GM12891 (cell line): ENCODE measurements at regions not wholly inside any gene's neighbourhood (a gene's known extent, or its start where the extent isn't known, plus 50 kb on each side); places are given as distances from the start of the nearest gene placed in this dataset.
"Not testable (repeated sequence)": the region's sequence is repeated elsewhere in the genome, so short reads cannot be mapped to it uniquely, and the experiment has no call there.

Experiments
- DNase-seq: peaks from one replicate; pipeline ENCODE4 v3.0.0; 2011; ENCODE audit warnings: low spot score; ENCODE audit not compliant: insufficient read length
- FAIRE-seq: peaks from 2 replicates; lab custom pipeline; 2011; peaks lifted over from hg19 to GRCh38; lab: Jason Lieb, UNC
- PAX5 ChIP-seq: IDR thresholded peaks from 2 replicates; pipeline ENCODE4 v1.6.1; 2011; ENCODE audit warnings: low read length, moderate library complexity, mild to moderate bottlenecking; ENCODE audit not compliant: insufficient read depth, severe bottlenecking
- POLR2A ChIP-seq: IDR thresholded peaks from 2 replicates; pipeline ENCODE4 v1.6.1; 2011; ENCODE audit warnings: low read depth, low read length, control low read depth
- POLR2AphosphoS5 ChIP-seq: IDR thresholded peaks from 2 replicates; pipeline ENCODE4 v1.6.1; 2011; ENCODE audit warnings: low read depth, low read length, control low read depth
- POU2F2 ChIP-seq: IDR thresholded peaks from 2 replicates; pipeline ENCODE4 v1.6.1; 2011; ENCODE audit warnings: low read depth, mild to moderate bottlenecking, control low read depth, low read length, moderate library complexity
- SPI1 ChIP-seq: IDR thresholded peaks from 2 replicates; pipeline ENCODE4 v1.6.1; 2011; ENCODE audit warnings: low read depth, low read length, control low read depth
- TAF1 ChIP-seq: IDR thresholded peaks from 2 replicates; pipeline ENCODE4 v1.6.1; 2011; ENCODE audit warnings: low read depth, low read length, control low read depth

- FAIRE-seq (no peak), DNase-seq (no peak)
- no peak for TF ChIP-seq SPI1
- TF ChIP-seq TAF1, result no peak
- TF ChIP-seq PAX5, result no peak
- TF ChIP-seq POLR2AphosphoS5, result no peak
- TF ChIP-seq POU2F2, result no peak
- TF ChIP-seq POLR2A, result no peak
Measured at GRCh38 chr16:59634004-59634579, 900.0 kb upstream of the GOT2 start.

GRCh38 chr16:59632276-59632855, 898.2 kb upstream of the GOT2 start:
- TF ChIP-seq TAF1 (no peak), POLR2AphosphoS5 (no peak), SPI1 (no peak), PAX5 (no peak), POLR2A (no peak), POU2F2 (no peak)
- DNase-seq (no peak), FAIRE-seq (no peak)

GRCh38 chr16:59624381-59624780, 890.3 kb upstream of the GOT2 start:
- not testable (repeated sequence) for FAIRE-seq, DNase-seq

GRCh38 chr16:59614466-59615240, 880.5 kb upstream of the GOT2 start:
- TF ChIP-seq POU2F2 (no peak), POLR2AphosphoS5 (no peak), POLR2A (no peak), SPI1 (no peak), TAF1 (no peak), PAX5 (no peak)
- DNase-seq, result no peak
- no peak for FAIRE-seq

GRCh38 chr16:59612910-59613620, 878.9 kb upstream of the GOT2 start:
- not testable (repeated sequence) for FAIRE-seq, DNase-seq

- no peak for DNase-seq
- FAIRE-seq, result no peak
Measured at GRCh38 chr16:59612094-59612493, 878.0 kb upstream of the GOT2 start.

GRCh38 chr16:59611556-59611955, 877.4 kb upstream of the GOT2 start:
- no peak for TF ChIP-seq TAF1
- no peak for FAIRE-seq
- DNase-seq, result no peak

More at GRCh38 chr16:59612094-59612493, 878.0 kb upstream of the GOT2 start:
- TF ChIP-seq SPI1 (no peak), POLR2AphosphoS5 (no peak), POLR2A (no peak), PAX5 (no peak), TAF1 (no peak), POU2F2 (no peak)

GRCh38 chr16:59605706-59606105, 871.6 kb upstream of the GOT2 start:
- DNase-seq, result no peak
- FAIRE-seq, result no peak
- no peak for TF ChIP-seq PAX5
- TF ChIP-seq SPI1, result no peak
- no peak for TF ChIP-seq POLR2AphosphoS5
- no peak for TF ChIP-seq TAF1
- TF ChIP-seq POU2F2, result no peak
- no peak for TF ChIP-seq POLR2A

- TF ChIP-seq POLR2A (no peak), SPI1 (no peak), PAX5 (no peak), POU2F2 (no peak), TAF1 (no peak), POLR2AphosphoS5 (no peak)
- FAIRE-seq (no peak), DNase-seq (no peak)
Measured at GRCh38 chr16:59604354-59604753, 870.2 kb upstream of the GOT2 start.

GRCh38 chr16:59601452-59601851, 867.3 kb upstream of the GOT2 start:
- no peak for FAIRE-seq
- no peak for TF ChIP-seq TAF1
- TF ChIP-seq PAX5, result no peak
- no peak for TF ChIP-seq POLR2AphosphoS5
- TF ChIP-seq POLR2A, result no peak
- no peak for TF ChIP-seq POU2F2
- TF ChIP-seq SPI1, result no peak
- no peak for DNase-seq
